ENCODE measurements at regions not wholly inside any gene's neighbourhood (a gene's known extent, or its start where the extent isn't known, plus 50 kb on each side); places are given as distances from the start of the nearest gene placed in this dataset.

GRCh38 chr6:149234051-149234962 is 83.2 kb upstream of the TAB2 start:
- Histone ChIP-seq H3K27ac (ENCODE audit: low read depth, low read length) (peak overlapping the region; percentile 87), H3K9ac (ENCODE audit: low read length) (peak overlapping the region; percentile 61), H3K36me3 (ENCODE audit: insufficient read depth, low read length) (no peaks in the 10 kb centered on the region), H3K4me2 (ENCODE audit: low read length) (peak overlapping the region; percentile 80), H3K27me3 (ENCODE audit: insufficient read depth, low read length) (no peaks in the 10 kb centered on the region), H3K79me2 (ENCODE audit: insufficient read depth, low read length) (no peaks in the 10 kb centered on the region), H3K9me3 (ENCODE audit: insufficient read depth, low read depth, low read length) (peaks cover 9% of the 10 kb centered on the region), H3K4me3 (ENCODE audit: insufficient read depth, low read depth, low read length) (peak overlapping the region; percentile 37), H3K4me1 (ENCODE audit: insufficient read depth, low read length) (peaks cover 38% of the 10 kb centered on the region), H4K20me1 (ENCODE audit: insufficient read depth, low read length) (no peaks in the 10 kb centered on the region), H2AFZ (ENCODE audit: low read depth, low read length) (no peak overlapping the region)
- H3K4me3 Mint-ChIP-seq (ENCODE audit: unreplicated experiment): peak overlapping the region; percentile 10
- FAIRE-seq: no peak
- no peaks in the 10 kb centered on the region for H3K27me3 Mint-ChIP-seq (ENCODE audit: low read depth, unreplicated experiment)
- H3K4me1 Mint-ChIP-seq (ENCODE audit: low read depth, unreplicated experiment): peaks cover 44% of the 10 kb centered on the region
- DNase-seq (ENCODE audit: low read depth): peak; percentile 79
- H3K27ac Mint-ChIP-seq (ENCODE audit: unreplicated experiment): peak overlapping the region; percentile 97
- H3K9me3 Mint-ChIP-seq (ENCODE audit: unreplicated experiment): peaks cover 13% of the 10 kb centered on the region
- no peak for TF ChIP-seq EZH2 (IDR thresholded peaks at IDR 0.05; ENCODE audit: insufficient read depth, low read length)
- TF ChIP-seq, protein P1, sequence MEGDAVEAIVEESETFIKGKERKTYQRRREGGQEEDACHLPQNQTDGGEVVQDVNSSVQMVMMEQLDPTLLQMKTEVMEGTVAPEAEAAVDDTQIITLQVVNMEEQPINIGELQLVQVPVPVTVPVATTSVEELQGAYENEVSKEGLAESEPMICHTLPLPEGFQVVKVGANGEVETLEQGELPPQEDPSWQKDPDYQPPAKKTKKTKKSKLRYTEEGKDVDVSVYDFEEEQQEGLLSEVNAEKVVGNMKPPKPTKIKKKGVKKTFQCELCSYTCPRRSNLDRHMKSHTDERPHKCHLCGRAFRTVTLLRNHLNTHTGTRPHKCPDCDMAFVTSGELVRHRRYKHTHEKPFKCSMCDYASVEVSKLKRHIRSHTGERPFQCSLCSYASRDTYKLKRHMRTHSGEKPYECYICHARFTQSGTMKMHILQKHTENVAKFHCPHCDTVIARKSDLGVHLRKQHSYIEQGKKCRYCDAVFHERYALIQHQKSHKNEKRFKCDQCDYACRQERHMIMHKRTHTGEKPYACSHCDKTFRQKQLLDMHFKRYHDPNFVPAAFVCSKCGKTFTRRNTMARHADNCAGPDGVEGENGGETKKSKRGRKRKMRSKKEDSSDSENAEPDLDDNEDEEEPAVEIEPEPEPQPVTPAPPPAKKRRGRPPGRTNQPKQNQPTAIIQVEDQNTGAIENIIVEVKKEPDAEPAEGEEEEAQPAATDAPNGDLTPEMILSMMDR (IDR thresholded peaks at IDR 0.05; ENCODE audit: insufficient read depth, low read depth, low read length): no peak
- H3K36me3 Mint-ChIP-seq (ENCODE audit: low read depth, unreplicated experiment): no peaks in the 10 kb centered on the region

- FAIRE-seq (peak; percentile 41), DNase-seq (ENCODE audit: low read depth) (peak; percentile 92)
- Mint-ChIP-seq H3K4me1 (ENCODE audit: low read depth, unreplicated experiment) (peaks cover 44% of the 10 kb centered on the region), H3K27me3 (ENCODE audit: low read depth, unreplicated experiment) (no peaks in the 10 kb centered on the region), H3K4me3 (ENCODE audit: unreplicated experiment) (no peak overlapping the region), H3K36me3 (ENCODE audit: low read depth, unreplicated experiment) (no peaks in the 10 kb centered on the region), H3K9me3 (ENCODE audit: unreplicated experiment) (peaks cover 15% of the 10 kb centered on the region), H3K27ac (ENCODE audit: unreplicated experiment) (peak overlapping the region; percentile 60)
- peak overlapping the region; percentile 80 for H3K4me2 ChIP-seq (ENCODE audit: low read length)
- H3K27me3 ChIP-seq (ENCODE audit: insufficient read depth, low read length): no peaks in the 10 kb centered on the region
- H3K36me3 ChIP-seq (ENCODE audit: insufficient read depth, low read length): no peaks in the 10 kb centered on the region
- H3K4me3 ChIP-seq (ENCODE audit: insufficient read depth, low read depth, low read length): no peak overlapping the region
- no peaks in the 10 kb centered on the region for H4K20me1 ChIP-seq (ENCODE audit: insufficient read depth, low read length)
- H3K27ac ChIP-seq (ENCODE audit: low read depth, low read length): peak overlapping the region; percentile 87
- no peaks in the 10 kb centered on the region for H3K79me2 ChIP-seq (ENCODE audit: insufficient read depth, low read length)
- no peak overlapping the region for H3K9ac ChIP-seq (ENCODE audit: low read length)
- no peak overlapping the region for H2AFZ ChIP-seq (ENCODE audit: low read depth, low read length)
- TF ChIP-seq, protein P1 (IDR thresholded peaks at IDR 0.05; ENCODE audit: insufficient read depth, low read depth, low read length): no peak
- TF ChIP-seq EZH2 (IDR thresholded peaks at IDR 0.05; ENCODE audit: insufficient read depth, low read length): no peak
- peaks cover 16% of the 10 kb centered on the region for H3K9me3 ChIP-seq (ENCODE audit: insufficient read depth, low read depth, low read length)
- H3K4me1 ChIP-seq (ENCODE audit: insufficient read depth, low read length): peaks cover 38% of the 10 kb centered on the region
Measured at GRCh38 chr6:149235130-149235561, 82.4 kb upstream of the TAB2 start.

- no peaks in the 10 kb centered on the region for H3K36me3 Mint-ChIP-seq (ENCODE audit: low read depth, unreplicated experiment)
- no peak for FAIRE-seq
- H3K9me3 Mint-ChIP-seq (ENCODE audit: unreplicated experiment): peaks cover 18% of the 10 kb centered on the region
Measured at GRCh38 chr6:149236589-149236988, 80.9 kb upstream of the TAB2 start.

More at GRCh38 chr6:149236589-149236988, 80.9 kb upstream of the TAB2 start:
- Histone ChIP-seq H3K9ac (ENCODE audit: low read length) (no peak overlapping the region), H2AFZ (ENCODE audit: low read depth, low read length) (no peak overlapping the region), H4K20me1 (ENCODE audit: insufficient read depth, low read length) (no peaks in the 10 kb centered on the region), H3K4me1 (ENCODE audit: insufficient read depth, low read length) (peaks cover 38% of the 10 kb centered on the region), H3K79me2 (ENCODE audit: insufficient read depth, low read length) (no peaks in the 10 kb centered on the region), H3K9me3 (ENCODE audit: insufficient read depth, low read depth, low read length) (peaks cover 21% of the 10 kb centered on the region), H3K4me2 (ENCODE audit: low read length) (no peak overlapping the region), H3K27ac (ENCODE audit: low read depth, low read length) (no peak overlapping the region), H3K36me3 (ENCODE audit: insufficient read depth, low read length) (no peaks in the 10 kb centered on the region), H3K4me3 (ENCODE audit: insufficient read depth, low read depth, low read length) (no peak overlapping the region), H3K27me3 (ENCODE audit: insufficient read depth, low read length) (no peaks in the 10 kb centered on the region)
- H3K4me1 Mint-ChIP-seq (ENCODE audit: low read depth, unreplicated experiment): peaks cover 38% of the 10 kb centered on the region
- peak; percentile 87 for DNase-seq (ENCODE audit: low read depth)
- no peaks in the 10 kb centered on the region for H3K27me3 Mint-ChIP-seq (ENCODE audit: low read depth, unreplicated experiment)
- H3K4me3 Mint-ChIP-seq (ENCODE audit: unreplicated experiment): no peak overlapping the region
- TF ChIP-seq EZH2 (IDR thresholded peaks at IDR 0.05; ENCODE audit: insufficient read depth, low read length): no peak
- TF ChIP-seq, protein P1 (IDR thresholded peaks at IDR 0.05; ENCODE audit: insufficient read depth, low read depth, low read length): no peak
- H3K27ac Mint-ChIP-seq (ENCODE audit: unreplicated experiment): no peak overlapping the region

All from astrocyte (in vitro differentiated cells and primary cell).